GM21423 (cell line): ENCODE measurements at regions not wholly inside any gene's neighbourhood (a gene's known extent, or its start where the extent isn't known, plus 50 kb on each side); places are given as distances from the start of the nearest gene placed in this dataset.

Source experiments
- ATAC-seq: cut with Tn5 transposase; IDR thresholded peaks from one replicate; pipeline ENCODE4 v1.9.1; 2021; ENCODE audit warnings: mild to moderate bottlenecking, moderate library complexity; ENCODE audit not compliant: unreplicated experiment

- no peak for ATAC-seq
Measured at GRCh38 chr1:232556351-232556750, 73.6 kb downstream of the SIPA1L2 start.

- no peak for ATAC-seq
Measured at GRCh38 chr1:232555494-232556210, 74.3 kb downstream of the SIPA1L2 start.

- no peak for ATAC-seq
Measured at GRCh38 chr1:232554409-232554808, 75.5 kb downstream of the SIPA1L2 start.

GRCh38 chr1:232553809-232554208, 76.1 kb downstream of the SIPA1L2 start:
- ATAC-seq: no peak

- ATAC-seq: no peak
Measured at GRCh38 chr1:232553050-232553754, 76.7 kb downstream of the SIPA1L2 start.

- ATAC-seq: no peak
Measured at GRCh38 chr1:232551386-232551785, 78.5 kb downstream of the SIPA1L2 start.

GRCh38 chr1:232550007-232550406, 79.9 kb downstream of the SIPA1L2 start:
- ATAC-seq: no peak

- ATAC-seq: no peak
Measured at GRCh38 chr1:232548691-232549090, 81.2 kb downstream of the SIPA1L2 start.

- no peak for ATAC-seq
Measured at GRCh38 chr1:232547938-232548484, 81.9 kb downstream of the SIPA1L2 start.

GRCh38 chr1:232542633-232543593, 87.0 kb downstream of the SIPA1L2 start:
- ATAC-seq: no peak

- no peak for ATAC-seq
Measured at GRCh38 chr1:232538943-232539302, 91.0 kb downstream of the SIPA1L2 start.

GRCh38 chr1:232538224-232538942, 91.5 kb downstream of the SIPA1L2 start:
- ATAC-seq: no peak

- ATAC-seq: no peak
Measured at GRCh38 chr1:232534552-232535517, 95.1 kb downstream of the SIPA1L2 start.

- no peak for ATAC-seq
Measured at GRCh38 chr1:232533328-232533727, 96.6 kb downstream of the SIPA1L2 start.

GRCh38 chr1:232532901-232533300, 97.0 kb downstream of the SIPA1L2 start:
- ATAC-seq: no peak

- no peak for ATAC-seq
Measured at GRCh38 chr1:232531291-232531690, 98.6 kb downstream of the SIPA1L2 start.

- no peak for ATAC-seq
Measured at GRCh38 chr1:232529747-232530146, 100.2 kb downstream of the SIPA1L2 start.

GRCh38 chr1:232528472-232529089, 101.4 kb downstream of the SIPA1L2 start:
- ATAC-seq: no peak

GRCh38 chr1:232524056-232524455, 105.9 kb downstream of the SIPA1L2 start:
- no peak for ATAC-seq
